ENCODE measurements at regions not wholly inside any gene's neighbourhood (a gene's known extent, or its start where the extent isn't known, plus 50 kb on each side); places are given as distances from the start of the nearest gene placed in this dataset.

DNA sequence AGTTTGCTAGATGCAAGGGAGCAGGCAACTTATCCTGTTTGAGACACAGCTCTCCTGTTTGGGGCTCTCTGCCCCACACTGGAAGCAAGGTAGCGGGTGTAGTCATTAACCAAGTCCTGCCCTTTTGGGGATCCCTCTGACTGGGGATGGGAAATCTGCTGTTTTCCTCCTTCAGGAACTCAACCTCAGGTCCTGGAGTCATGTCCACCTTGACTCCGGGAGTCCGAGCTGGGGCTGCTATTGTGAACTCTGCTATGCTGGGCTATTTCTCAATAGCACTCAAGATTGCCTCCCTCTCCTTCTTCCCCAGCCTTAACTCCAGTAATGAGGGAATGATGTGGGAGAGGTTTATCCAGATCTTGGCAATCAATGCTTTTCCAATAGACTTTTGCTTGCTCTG, 54.1 kb upstream of the CHD6 start:
- no peak overlapping the region for H3K4me3 ChIP-seq (ENCODE audit: control insufficient read depth, low read depth, low read length)
- TF ChIP-seq, protein P1, sequence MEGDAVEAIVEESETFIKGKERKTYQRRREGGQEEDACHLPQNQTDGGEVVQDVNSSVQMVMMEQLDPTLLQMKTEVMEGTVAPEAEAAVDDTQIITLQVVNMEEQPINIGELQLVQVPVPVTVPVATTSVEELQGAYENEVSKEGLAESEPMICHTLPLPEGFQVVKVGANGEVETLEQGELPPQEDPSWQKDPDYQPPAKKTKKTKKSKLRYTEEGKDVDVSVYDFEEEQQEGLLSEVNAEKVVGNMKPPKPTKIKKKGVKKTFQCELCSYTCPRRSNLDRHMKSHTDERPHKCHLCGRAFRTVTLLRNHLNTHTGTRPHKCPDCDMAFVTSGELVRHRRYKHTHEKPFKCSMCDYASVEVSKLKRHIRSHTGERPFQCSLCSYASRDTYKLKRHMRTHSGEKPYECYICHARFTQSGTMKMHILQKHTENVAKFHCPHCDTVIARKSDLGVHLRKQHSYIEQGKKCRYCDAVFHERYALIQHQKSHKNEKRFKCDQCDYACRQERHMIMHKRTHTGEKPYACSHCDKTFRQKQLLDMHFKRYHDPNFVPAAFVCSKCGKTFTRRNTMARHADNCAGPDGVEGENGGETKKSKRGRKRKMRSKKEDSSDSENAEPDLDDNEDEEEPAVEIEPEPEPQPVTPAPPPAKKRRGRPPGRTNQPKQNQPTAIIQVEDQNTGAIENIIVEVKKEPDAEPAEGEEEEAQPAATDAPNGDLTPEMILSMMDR (IDR thresholded peaks at IDR 0.05; ENCODE audit: control insufficient read depth, insufficient read depth, low read depth, low read length, missing control alignments): no peak
- no peak for DNase-seq (ENCODE audit: low read depth)

DNA sequence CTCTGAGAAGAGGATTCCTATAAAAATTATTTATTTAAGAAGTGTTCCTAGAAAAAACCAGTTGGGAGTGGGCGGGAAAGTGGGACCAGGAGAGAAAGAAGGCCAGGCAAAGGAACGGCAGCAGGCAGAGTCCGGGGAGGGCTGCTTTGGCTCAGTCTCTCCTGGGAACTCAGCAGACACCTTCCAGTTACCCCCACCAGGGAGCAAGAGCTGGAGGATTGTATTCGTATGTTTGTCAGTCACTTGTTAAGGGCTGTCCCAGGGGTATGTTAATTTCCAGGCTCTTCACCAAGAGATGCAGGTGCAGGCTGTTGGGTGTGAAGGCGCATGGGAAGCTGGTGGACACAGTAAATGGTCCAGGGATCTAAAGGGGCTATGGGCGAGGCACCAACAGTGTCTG, 53.0 kb upstream of the CHD6 start:
- DNase-seq (ENCODE audit: low read depth): no peak
- no peak overlapping the region for H3K4me3 ChIP-seq (ENCODE audit: control insufficient read depth, low read depth, low read length)
- TF ChIP-seq, protein P1 (IDR thresholded peaks at IDR 0.05; ENCODE audit: control insufficient read depth, insufficient read depth, low read depth, low read length, missing control alignments): no peak

DNA sequence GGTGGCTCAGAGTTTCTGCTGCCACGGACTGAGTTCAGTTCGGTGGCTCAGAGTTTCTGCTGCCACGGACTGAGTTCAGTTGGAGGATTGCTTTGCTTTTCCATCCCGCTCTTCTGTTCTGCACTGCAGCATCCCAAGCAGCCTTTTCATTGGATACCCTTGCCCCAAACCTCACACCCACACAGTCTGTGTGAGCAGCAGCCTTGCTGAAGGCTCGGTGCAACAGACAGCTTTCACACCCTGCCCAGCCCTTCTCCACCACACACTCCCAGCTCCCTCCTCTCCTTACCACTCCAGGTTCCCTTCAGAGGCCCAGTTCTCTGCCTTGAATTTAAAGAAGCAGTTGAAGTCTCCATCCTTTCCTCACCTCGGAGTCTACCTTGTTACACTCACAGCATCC, 52.5 kb upstream of the CHD6 start:
- DNase-seq (ENCODE audit: low read depth): no peak
- H3K4me3 ChIP-seq (ENCODE audit: control insufficient read depth, low read depth, low read length): no peak overlapping the region
- TF ChIP-seq, protein P1 (IDR thresholded peaks at IDR 0.05; ENCODE audit: control insufficient read depth, insufficient read depth, low read depth, low read length, missing control alignments): no peak

DNA sequence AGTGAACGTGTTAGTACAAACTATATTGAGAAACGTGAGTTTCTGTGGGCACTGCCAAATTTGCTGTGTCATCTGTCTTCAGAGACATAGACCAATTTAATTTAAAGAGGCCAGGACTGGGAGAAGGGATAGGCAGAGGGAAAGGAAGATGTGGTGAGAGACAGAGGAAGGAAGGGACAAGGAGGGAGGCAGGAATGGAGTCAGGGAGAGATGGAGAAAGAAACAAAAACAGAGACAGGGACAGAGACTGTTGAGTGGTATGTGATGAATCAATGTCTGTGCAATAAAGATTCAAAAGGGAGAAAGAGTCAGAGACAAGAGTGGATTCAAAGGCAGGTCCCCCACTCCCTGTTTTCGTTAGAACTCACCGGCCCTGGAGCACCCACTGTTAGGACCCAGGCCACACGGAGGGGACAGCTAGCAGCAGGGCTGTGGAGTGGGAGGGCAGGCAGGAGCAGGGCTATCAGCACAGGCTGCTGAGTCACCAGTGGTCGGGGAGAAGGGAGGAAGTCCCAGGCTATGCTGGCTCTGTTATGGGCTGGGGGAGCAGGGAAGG, 51.6 kb upstream of the CHD6 start:
- no peak for DNase-seq (ENCODE audit: low read depth)
- no peak overlapping the region for H3K4me3 ChIP-seq (ENCODE audit: control insufficient read depth, low read depth, low read length)
- TF ChIP-seq, protein P1 (IDR thresholded peaks at IDR 0.05; ENCODE audit: control insufficient read depth, insufficient read depth, low read depth, low read length, missing control alignments): no peak

DNA sequence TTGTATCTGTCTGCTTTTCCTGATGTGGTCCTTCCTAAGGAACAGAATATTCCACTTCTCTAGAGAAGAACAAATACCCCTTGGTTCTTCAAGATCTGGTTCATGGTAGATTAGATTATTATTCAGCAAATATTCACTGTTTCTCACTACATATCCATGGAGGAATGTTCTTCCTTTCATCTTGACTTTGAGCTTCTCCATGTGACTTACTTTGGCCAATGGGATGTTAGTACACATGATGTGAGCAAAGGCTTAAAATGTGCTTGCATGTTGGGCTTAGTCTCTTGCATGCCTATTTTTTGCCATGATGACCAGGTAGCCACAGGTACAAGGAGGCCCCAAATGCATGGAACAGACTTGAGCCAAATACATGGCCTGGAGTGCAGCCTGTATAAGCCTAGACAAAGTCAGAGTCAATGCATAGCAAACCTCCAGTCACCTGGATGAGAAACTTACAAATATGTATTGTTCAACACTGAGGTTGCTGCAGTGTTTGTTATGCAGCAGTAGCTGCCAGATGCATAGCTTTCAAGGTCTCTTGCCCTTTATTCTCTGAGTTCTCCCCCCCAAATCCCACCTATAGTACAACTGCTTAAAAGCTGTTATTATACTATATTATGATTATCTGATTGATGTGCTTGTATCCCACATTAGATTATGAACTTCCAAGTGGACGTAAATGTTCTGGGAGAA, 50.0 kb upstream of the CHD6 start:
- no peak for DNase-seq (ENCODE audit: low read depth)
- TF ChIP-seq, protein P1 (IDR thresholded peaks at IDR 0.05; ENCODE audit: control insufficient read depth, insufficient read depth, low read depth, low read length, missing control alignments): no peak
- H3K4me3 ChIP-seq (ENCODE audit: control insufficient read depth, low read depth, low read length): no peak overlapping the region

All from AG09309 (cell line).